ES-I3 (cell line): ENCODE measurements at regions not wholly inside any gene's neighbourhood (a gene's known extent, or its start where the extent isn't known, plus 50 kb on each side); places are given as distances from the start of the nearest gene placed in this dataset.

Source experiments
- H3K36me3 ChIP-seq: 2 replicates; pipeline ENCODE4 v1.6.1; 2013; ENCODE audit warnings: mild to moderate bottlenecking, low read length, control low read depth, moderate library complexity; ENCODE audit not compliant: insufficient read depth
- H3K4me1 ChIP-seq: 2 replicates; pipeline ENCODE4 v1.6.1; 2013; ENCODE audit warnings: mild to moderate bottlenecking, control low read depth, low read length; ENCODE audit not compliant: insufficient read depth
- H3K9ac ChIP-seq: 2 replicates; pipeline ENCODE4 v1.6.1; 2013; ENCODE audit warnings: low read depth, mild to moderate bottlenecking, low read length, moderate library complexity
- H3K9me3 ChIP-seq: 2 replicates; pipeline ENCODE4 v1.6.1; 2013; ENCODE audit warnings: mild to moderate bottlenecking, low read length, moderate library complexity; ENCODE audit not compliant: control insufficient read depth, insufficient read depth

DNA sequence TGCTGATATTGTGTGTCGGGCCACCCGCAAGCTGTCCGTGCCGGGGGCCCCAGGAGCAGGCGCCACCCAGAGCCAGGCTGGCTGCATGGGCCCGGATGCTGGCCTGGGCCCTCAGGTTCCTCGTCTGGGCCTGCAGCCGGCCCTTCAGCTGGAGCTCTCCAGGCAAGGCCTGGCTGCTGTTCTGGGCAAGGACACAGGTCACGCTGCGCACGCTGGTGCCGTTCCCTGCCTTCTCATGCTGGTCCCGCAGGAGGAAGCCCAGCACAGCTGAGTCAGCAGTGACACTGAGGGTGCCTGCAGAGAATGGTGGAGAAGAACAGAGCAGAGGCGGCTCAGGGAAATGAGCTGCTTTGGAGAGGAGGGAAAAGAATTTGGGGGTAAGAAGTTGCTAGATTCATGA lies 79.9 kb downstream of the RMI2 start:
- Histone ChIP-seq H3K9ac (no peak overlapping the region), H3K36me3 (no peaks in the 10 kb centered on the region), H3K9me3 (no peaks in the 10 kb centered on the region), H3K4me1 (0 out of 2 replicates have a peak, but pooled peaks cover 5% of the 10 kb centered on the region)

DNA sequence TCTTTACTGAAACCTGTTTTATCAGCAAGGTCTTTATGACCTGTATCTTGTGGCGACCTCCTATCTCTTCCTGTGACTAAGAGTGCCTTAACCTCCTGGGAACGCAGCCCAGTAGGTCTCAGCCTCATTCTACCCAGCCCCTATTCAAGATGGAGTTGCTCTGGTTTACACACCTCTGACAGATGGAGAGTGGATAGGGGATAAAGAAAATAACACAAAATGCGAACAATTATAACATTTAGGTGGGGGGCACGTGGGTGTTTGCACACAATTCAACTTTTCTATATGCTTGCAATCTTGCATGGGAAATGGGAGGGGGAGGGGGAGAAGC lies 83.3 kb downstream of the RMI2 start:
- no peaks in the 10 kb centered on the region for H3K9me3 ChIP-seq

DNA sequence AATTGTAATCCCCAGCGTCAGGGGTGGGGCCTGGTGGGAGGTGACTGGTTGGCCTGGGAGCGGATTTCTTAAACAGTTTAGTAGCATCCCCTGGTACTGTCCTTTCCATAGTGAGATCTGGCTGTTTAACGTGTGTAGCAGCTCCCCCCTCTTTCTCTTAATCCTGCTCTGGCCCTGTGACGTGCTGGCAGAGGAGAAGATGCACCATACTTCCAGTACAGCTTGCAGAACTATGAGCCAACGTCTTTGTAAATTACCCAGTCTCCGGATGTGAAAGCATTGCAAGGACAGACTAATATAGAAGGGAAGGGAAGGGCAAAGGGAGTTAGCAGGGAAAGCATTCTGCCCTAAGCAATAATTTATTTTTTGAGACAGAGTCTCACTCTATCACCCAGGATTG lies 83.9 kb downstream of the RMI2 start:
- no peaks in the 10 kb centered on the region for H3K36me3 ChIP-seq
- H3K4me1 ChIP-seq = 0 out of 2 replicates have a peak, but pooled peaks cover 5% of the 10 kb centered on the region
- H3K9ac ChIP-seq = no peak overlapping the region
- no peaks in the 10 kb centered on the region for H3K9me3 ChIP-seq

More for the DNA sequence above, 83.3 kb downstream of the RMI2 start:
- Histone ChIP-seq H3K36me3 (no peaks in the 10 kb centered on the region), H3K9ac (no peak overlapping the region), H3K4me1 (0 out of 2 replicates have a peak, but pooled peaks cover 5% of the 10 kb centered on the region)

DNA sequence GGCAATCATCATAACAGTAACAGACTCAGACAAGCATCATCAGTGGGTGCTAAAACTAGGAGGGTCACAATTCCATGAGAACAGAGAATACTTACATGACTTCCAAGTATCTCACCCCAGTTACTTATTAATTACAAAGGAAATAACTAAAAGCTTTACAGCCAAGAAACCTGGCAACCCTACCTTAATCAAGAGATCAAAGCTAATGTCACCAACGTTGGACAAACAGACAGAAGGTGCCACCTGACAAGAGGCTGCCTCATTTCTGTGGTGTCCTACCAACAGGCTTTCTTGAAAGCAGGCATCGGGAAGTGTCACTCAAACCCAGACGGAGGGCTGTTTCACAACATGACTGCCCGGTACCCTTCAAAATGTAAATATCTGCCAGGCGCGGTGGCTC lies 84.6 kb downstream of the RMI2 start:
- H3K9ac ChIP-seq = no peak overlapping the region
- H3K9me3 ChIP-seq = no peaks in the 10 kb centered on the region
- H3K36me3 ChIP-seq = no peaks in the 10 kb centered on the region
- H3K4me1 ChIP-seq = 0 out of 2 replicates have a peak, but pooled peaks cover 5% of the 10 kb centered on the region

DNA sequence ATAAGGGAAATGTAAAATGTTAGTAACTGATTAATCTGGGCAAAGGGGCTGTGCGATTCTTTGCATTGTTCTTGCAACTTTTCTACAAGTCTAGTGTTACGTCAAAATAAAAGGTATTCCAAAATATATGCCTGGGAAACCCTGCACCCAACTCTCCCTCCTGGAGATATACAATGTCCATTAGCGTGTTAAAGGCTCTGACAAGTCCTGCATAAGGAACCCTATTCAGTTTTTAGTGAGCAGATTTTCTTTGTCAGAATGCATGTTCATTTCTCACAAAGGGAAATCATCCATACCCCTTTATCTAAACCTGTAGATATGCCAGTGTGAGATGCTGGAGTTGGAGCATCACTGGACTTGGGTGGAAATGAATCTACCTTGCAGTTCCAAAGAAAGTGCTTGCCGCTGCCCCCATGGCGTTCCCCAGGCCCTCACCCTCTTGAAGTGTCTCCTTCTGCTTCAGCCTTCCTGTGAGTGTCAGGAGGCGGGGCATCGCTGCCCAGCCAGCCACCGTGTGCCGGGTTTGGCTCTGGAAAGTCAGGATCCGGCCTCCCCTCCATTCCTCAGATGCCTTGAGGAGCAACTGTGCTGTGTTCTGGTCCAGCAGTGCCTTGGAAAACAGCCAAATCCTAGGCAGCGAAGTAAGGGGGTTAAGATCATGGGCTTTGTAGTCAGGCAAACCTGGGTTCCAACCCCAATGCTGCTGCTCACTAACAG lies 85.5 kb downstream of the RMI2 start:
- H3K36me3 ChIP-seq = no peaks in the 10 kb centered on the region
- no peaks in the 10 kb centered on the region for H3K9me3 ChIP-seq
- no peak overlapping the region for H3K9ac ChIP-seq
- 0 out of 2 replicates have a peak, but pooled peaks cover 5% of the 10 kb centered on the region for H3K4me1 ChIP-seq

DNA sequence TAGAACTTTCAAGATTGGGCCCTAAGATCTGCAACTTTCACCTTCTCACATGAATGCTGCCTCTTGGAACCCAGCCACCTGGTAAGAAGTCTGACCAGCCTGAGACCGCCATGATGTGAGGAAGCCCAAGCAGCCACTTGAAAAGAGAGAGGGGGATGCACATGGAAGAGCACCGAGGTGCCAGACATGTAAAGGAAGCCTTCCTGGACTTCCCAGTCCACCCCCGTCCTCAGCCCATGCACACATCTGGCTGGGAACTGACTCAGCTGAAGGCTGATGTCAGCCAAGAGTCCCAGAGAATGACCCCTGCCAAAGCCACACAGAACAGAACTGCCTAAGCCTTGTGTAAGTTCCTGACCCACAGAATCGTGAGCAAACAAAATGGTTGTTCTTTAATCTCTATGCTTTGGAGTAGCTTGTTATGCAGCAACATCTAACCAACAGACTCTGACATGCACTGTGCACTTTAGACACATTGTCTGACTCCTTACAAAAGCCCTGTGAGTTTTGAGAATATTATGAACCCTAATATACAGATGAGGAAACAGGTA lies 86.7 kb downstream of the RMI2 start:
- no peaks in the 10 kb centered on the region for H3K36me3 ChIP-seq
- H3K9ac ChIP-seq = no peak overlapping the region
- no peaks in the 10 kb centered on the region for H3K9me3 ChIP-seq
- H3K4me1 ChIP-seq = 0 out of 2 replicates have a peak, but pooled peaks cover 5% of the 10 kb centered on the region

DNA sequence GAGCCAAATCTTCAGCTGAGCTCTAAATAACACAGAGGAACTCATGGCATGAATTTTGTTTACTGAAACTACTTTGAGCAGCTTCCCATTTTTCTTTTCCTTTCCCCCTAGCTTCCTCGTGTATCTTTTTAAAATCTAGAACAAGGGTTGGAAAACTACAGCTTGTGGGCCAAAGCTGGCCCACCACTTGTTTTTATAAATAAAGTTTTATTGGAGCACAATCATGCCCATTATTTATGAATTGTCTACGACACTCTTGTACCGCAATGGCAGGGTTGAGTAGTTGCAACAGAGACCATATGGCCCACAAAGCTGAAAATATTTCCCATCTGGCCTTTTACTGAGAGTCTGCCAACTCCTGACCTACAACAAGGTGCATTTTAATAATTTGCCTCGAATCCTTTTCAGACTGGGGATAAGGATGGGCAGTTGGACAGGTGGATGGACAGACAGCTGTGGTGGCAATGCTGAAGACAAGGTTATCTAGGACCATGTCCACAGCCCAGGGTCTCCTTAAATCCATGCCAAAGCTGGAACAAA lies 87.7 kb downstream of the RMI2 start:
- Histone ChIP-seq H3K9me3 (no peaks in the 10 kb centered on the region), H3K4me1 (0 out of 2 replicates have a peak, but pooled peaks cover 5% of the 10 kb centered on the region), H3K9ac (no peak overlapping the region), H3K36me3 (no peaks in the 10 kb centered on the region)

DNA sequence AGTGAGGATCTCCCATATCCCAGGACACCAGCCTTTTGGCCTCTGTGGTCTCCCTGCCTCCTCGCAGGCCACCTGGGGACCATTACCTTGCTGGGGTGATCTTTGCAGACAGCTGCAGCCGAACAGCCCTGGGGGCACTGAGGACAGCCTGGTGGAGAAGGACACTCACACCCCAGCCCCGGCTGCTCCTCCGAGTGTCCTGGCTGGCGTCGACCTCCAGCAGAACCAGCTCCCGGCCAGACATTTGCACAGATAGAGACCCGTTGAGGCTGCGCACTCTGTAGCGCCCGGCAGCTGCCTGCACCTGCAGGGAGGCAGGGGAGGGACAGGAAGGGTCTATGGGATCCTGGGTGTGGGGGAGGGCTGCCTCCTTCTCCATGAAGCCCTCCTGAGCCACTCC lies 90.3 kb downstream of the RMI2 start:
- no peaks in the 10 kb centered on the region for H3K36me3 ChIP-seq
- H3K9ac ChIP-seq = no peak overlapping the region
- H3K4me1 ChIP-seq = no peaks in the 10 kb centered on the region
- H3K9me3 ChIP-seq = no peaks in the 10 kb centered on the region

DNA sequence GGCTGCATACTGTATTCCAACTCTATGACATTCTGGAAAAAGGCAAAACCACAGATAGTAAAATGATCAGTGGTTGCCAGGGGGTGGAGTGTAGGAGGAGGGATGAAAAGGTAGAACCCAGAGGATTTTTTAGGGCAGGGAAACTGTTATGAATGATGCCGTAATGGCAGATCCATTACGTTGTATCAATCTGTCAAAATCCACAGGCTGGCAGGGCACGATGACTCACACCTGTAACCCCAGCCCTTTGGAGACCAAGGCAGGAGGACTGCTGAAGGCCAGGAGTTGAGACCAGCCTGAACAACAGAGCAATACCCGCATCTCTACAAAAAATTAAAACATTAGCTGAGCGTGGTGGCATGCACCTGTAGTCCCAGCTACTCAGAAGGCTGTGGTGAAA lies 91.8 kb downstream of the RMI2 start:
- H3K4me1 ChIP-seq = no peaks in the 10 kb centered on the region
- no peaks in the 10 kb centered on the region for H3K36me3 ChIP-seq
- no peak overlapping the region for H3K9ac ChIP-seq
- no peaks in the 10 kb centered on the region for H3K9me3 ChIP-seq

DNA sequence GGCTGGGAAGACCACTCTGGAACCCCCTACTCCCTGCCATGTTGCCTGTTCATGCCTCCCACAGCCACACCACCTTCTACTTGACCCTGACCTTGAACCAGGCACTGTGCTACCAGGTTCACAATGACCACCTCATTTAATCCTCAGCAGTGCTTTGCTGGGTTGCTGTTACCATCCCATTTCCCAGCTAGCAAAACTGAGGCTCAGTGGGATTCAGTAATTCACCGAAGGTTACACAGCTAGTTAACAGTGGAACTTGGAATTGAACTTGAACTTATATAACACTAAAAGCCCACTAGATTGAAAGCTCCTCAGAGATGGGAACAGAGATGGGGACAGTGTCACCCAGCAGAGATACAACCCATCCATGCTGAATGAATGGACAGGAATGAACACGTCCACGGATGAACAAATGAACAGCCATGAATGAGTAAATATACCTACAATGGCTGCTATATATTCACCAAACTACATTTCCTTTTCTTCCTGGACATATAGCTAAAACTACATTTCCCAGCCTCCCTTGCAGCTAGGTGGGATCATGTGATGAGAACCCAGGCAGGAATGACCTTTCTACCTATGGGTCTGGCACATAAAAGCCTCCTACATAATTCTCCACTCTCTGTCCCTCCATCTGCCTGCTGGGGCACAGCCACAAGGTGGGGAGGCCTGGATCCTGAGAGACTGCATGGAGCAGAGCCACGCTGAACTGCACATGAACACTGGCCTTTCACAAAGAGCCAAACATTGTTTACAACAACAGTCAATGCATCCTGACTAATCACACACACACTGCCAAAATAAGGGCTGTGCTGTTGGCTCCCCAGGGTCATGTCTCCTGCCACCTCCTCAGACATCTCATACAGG lies 94.8 kb downstream of the RMI2 start:
- H3K9ac ChIP-seq = no peak overlapping the region
- no peaks in the 10 kb centered on the region for H3K36me3 ChIP-seq
- no peaks in the 10 kb centered on the region for H3K4me1 ChIP-seq
- no peaks in the 10 kb centered on the region for H3K9me3 ChIP-seq

DNA sequence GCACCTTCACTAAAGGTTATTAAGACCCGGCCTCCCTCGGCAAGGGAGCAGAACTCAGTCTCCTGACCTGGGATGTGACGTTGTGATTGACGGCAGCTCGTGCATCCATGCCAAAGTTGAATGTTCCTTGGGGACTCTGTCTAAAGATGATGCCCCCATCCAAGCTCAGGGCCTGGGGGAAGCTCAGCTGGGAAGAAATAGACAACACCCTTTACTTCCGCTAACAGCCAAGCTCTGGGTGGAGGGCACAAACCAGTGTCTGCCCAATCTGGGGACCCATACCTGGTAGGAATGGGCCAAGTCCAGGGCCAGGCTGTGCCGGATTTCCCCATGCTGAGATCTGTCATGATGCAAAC lies 95.4 kb downstream of the RMI2 start:
- no peak overlapping the region for H3K9ac ChIP-seq
- no peaks in the 10 kb centered on the region for H3K4me1 ChIP-seq
- no peaks in the 10 kb centered on the region; the same call in 1 of the 2 replicates for H3K36me3 ChIP-seq
- H3K9me3 ChIP-seq = no peaks in the 10 kb centered on the region

DNA sequence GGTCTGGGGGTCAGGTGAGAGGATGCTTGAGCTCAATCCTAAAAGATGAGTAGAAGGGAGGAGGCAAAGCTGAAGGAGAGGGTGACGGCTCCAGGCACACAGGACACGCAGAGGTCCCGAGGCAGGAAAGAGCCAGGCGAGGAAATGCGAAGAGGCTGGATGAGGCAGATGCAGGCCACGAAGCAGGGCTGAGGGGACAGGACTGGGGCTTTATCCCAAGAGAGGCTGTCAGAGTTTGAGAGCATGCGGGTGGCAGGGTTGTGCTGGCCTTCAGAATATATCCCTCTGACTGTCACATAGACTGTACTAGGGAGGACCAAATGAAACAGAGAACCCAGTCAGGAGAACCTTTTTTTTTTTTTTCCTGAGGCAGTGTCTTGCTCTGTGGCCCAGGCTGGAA lies 100.2 kb downstream of the RMI2 start:
- Histone ChIP-seq H3K9me3 (no peaks in the 10 kb centered on the region), H3K36me3 (peaks cover 4% of the 10 kb centered on the region), H3K9ac (no peak overlapping the region), H3K4me1 (no peaks in the 10 kb centered on the region)

DNA sequence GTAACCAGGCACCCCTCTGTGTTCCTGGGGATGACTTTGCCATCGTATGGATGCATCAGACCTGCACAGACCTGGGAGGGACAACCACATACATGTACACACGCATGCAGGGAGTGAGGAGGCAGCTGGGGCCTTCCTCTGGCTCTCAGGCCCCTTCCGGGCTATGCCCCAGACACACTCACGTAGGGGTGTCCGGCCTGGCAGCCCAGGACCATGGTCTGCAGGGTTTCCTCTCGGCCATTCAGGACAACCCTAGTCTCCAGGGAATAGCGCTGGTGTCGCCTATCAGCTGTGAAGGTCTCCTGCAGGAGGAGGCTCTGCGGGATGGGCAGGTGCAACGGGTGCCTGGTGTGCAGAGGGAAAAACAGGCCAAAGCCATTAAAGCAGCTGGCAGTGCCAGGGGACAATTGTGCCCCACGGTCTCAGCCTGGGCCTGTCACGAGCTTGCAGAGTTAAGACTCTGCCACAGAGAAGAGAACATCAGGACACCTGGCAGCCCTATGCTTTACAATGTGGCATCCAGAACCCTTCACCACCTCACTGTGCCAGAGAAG lies 101.4 kb downstream of the RMI2 start:
- no peak overlapping the region for H3K9ac ChIP-seq
- no peaks in the 10 kb centered on the region for H3K4me1 ChIP-seq
- H3K36me3 ChIP-seq = peaks cover 4% of the 10 kb centered on the region
- H3K9me3 ChIP-seq = no peaks in the 10 kb centered on the region

DNA sequence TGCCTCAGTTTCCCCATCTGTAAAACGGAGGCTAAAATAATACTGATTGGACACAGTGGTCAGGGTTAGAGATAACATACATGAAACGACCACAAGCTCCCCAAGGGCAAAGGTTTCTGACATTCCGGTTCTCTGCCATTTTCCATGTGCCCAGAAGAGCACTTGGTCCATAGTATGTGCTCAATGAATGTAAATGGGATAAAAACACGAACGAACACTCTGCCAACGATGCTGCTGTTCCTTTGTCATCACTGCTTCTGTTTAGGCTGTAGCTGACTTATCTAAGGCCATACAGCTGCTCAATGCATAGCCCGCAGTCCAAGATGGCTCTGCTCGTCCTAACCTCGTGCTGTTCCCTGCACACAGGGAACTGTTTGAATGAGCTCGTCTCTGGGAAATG lies 102.0 kb downstream of the RMI2 start:
- Histone ChIP-seq H3K9me3 (no peaks in the 10 kb centered on the region), H3K36me3 (peaks cover 4% of the 10 kb centered on the region), H3K9ac (no peak overlapping the region), H3K4me1 (no peaks in the 10 kb centered on the region)
